Neuronal stem cell (in vitro differentiated cells): ENCODE measurements at regions not wholly inside any gene's neighbourhood (a gene's known extent, or its start where the extent isn't known, plus 50 kb on each side); places are given as distances from the start of the nearest gene placed in this dataset.

Experiments
- DNase-seq: peaks from one replicate; pipeline ENCODE4 v3.0.0-alpha.2; 2013; ENCODE audit warnings: low spot score
- H2AFZ ChIP-seq: one replicate; pipeline ENCODE4 v1.6.1; 2013; ENCODE audit warnings: mild to moderate bottlenecking, low read length, inconsistent platforms
- H2AK5ac ChIP-seq: 2 replicates; pipeline ENCODE4 v1.6.1; 2013; ENCODE audit warnings: low read depth, mild to moderate bottlenecking, inconsistent platforms, low read length, moderate library complexity, mixed read lengths
- H2BK120ac ChIP-seq: 2 replicates; pipeline ENCODE4 v1.6.1; 2013; ENCODE audit warnings: low read depth, mild to moderate bottlenecking, inconsistent platforms, low read length, moderate library complexity, mixed read lengths
- H2BK12ac ChIP-seq: one replicate; pipeline ENCODE4 v1.6.1; 2013; ENCODE audit warnings: low read length, inconsistent platforms
- H2BK15ac ChIP-seq: 2 replicates; pipeline ENCODE4 v1.6.1; 2013; ENCODE audit warnings: mild to moderate bottlenecking, low read length, inconsistent platforms, mixed read lengths
- H2BK5ac ChIP-seq: one replicate; pipeline ENCODE4 v1.6.1; 2013; ENCODE audit warnings: inconsistent platforms, mild to moderate bottlenecking, low read length, moderate library complexity
- H3K14ac ChIP-seq: one replicate; pipeline ENCODE4 v1.6.1; 2013; ENCODE audit warnings: low read length, inconsistent platforms
- H3K18ac ChIP-seq: 2 replicates; pipeline ENCODE4 v1.6.1; 2013; ENCODE audit warnings: low read length, inconsistent platforms
- H3K23ac ChIP-seq: 2 replicates; pipeline ENCODE4 v1.6.1; 2013; ENCODE audit warnings: low read depth, mild to moderate bottlenecking, mixed read lengths, low read length, inconsistent platforms; ENCODE audit not compliant: poor library complexity
- H3K27ac ChIP-seq: replicated peaks from 3 replicates; pipeline ENCODE4 v1.5.1; 2013; ENCODE audit warnings: low read length, inconsistent platforms
- H3K27me3 ChIP-seq, 3 experiments: 2 replicates each; pipeline ENCODE4 v1.6.1; 2013; ENCODE audit warnings: low read length in 3 of 3, mild to moderate bottlenecking in 2 of 3, inconsistent platforms in 1 of 3, low read depth in 1 of 3, mixed read lengths in 1 of 3, moderate library complexity in 1 of 3; ENCODE audit not compliant: control insufficient read depth in 3 of 3, insufficient read depth in 3 of 3
- H3K36me3 ChIP-seq, 2 donors: replicated peaks in 1 of 2; 2 replicates each; pipeline ENCODE4 v1.6.1; 2013; ENCODE audit warnings: low read length in 2 of 2; ENCODE audit not compliant: control insufficient read depth in 2 of 2, insufficient read depth in 2 of 2
- H3K4ac ChIP-seq: 2 replicates; pipeline ENCODE4 v1.6.1; 2013; ENCODE audit warnings: inconsistent platforms, mild to moderate bottlenecking, low read length, moderate library complexity
- H3K4me1 ChIP-seq, 2 donors: 1 replicate in 1 of 2; 2 replicates in 1 of 2; pipeline ENCODE4 v1.6.1; 2013; ENCODE audit warnings: low read length in 2 of 2, low read depth in 1 of 2; ENCODE audit not compliant: control insufficient read depth in 2 of 2, insufficient read depth in 1 of 2
- H3K4me2 ChIP-seq: one replicate; pipeline ENCODE4 v1.6.1; 2013; ENCODE audit warnings: mild to moderate bottlenecking, low read length, inconsistent platforms; ENCODE audit not compliant: insufficient read depth, poor library complexity, severe bottlenecking
- H3K4me3 ChIP-seq, 2 donors: 2 replicates each; pipeline ENCODE4 v1.5.1; 2013; ENCODE audit warnings: low read length in 2 of 2, mild to moderate bottlenecking in 2 of 2, inconsistent platforms in 1 of 2, moderate library complexity in 1 of 2
- H3K79me1 ChIP-seq: one replicate; pipeline ENCODE4 v1.6.1; 2013; ENCODE audit warnings: low read depth, mild to moderate bottlenecking, inconsistent platforms, low read length, moderate library complexity
- H3K9ac ChIP-seq: one replicate; pipeline ENCODE4 v1.6.1; 2013; ENCODE audit warnings: mild to moderate bottlenecking, low read depth, low read length, inconsistent platforms; ENCODE audit not compliant: poor library complexity
- H3K9me3 ChIP-seq, 2 donors: replicated peaks in 1 of 2; 2 replicates each; pipeline versions ENCODE3 to v1.6.1; 2013; ENCODE audit warnings: low read length in 2 of 2, mild to moderate bottlenecking in 2 of 2, inconsistent platforms in 1 of 2, low read depth in 1 of 2, mixed read lengths in 1 of 2, moderate library complexity in 1 of 2; ENCODE audit not compliant: control insufficient read depth in 2 of 2, insufficient read depth in 1 of 2
- H4K8ac ChIP-seq: one replicate; pipeline ENCODE4 v1.6.1; 2013; ENCODE audit warnings: low read depth, mild to moderate bottlenecking, inconsistent platforms, low read length, moderate library complexity
- H4K91ac ChIP-seq: one replicate; pipeline ENCODE4 v1.6.1; 2013; ENCODE audit warnings: low read length, low read depth, mild to moderate bottlenecking, inconsistent platforms; ENCODE audit not compliant: poor library complexity
- WGBS, 2 donors: extraction: QIAGEN DNeasy Blood & Tissue Kit; methylation state at CpG; one replicate each; pipeline ENCODE4 v1.1.7; 2013; ENCODE audit warnings: missing lambda C conversion rate in 2 of 2, mixed read lengths in 1 of 2; ENCODE audit not compliant: insufficient read length in 2 of 2, insufficient replicate concordance in 1 of 2; ENCODE audit errors: extremely low coverage in 2 of 2; 5-methylcytosine and 5-hydroxymethylcytosine counted together

DNA sequence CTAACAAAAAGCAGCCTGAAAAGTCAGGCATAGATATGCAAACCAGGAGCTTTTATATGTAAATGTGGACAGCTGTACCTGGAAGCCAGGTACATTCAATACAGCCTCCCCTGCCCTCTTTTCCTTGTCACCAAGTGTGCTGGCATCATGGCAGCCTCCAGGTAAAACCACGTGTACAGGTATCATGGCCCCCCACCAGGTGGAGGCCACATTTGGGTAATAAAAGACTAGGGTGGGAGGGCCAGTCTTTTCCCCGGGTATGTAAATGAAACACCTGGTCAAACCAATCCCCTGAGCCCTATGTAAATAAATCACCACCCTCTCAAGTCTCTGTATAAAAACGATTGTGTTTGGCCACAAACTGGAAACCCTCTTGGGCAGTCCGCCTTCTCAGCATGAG, 226.4 kb upstream of the GOT2 start:
- Histone ChIP-seq H2BK15ac (no peak overlapping the region), H3K4me2 (no peak overlapping the region), H4K8ac (no peak overlapping the region), H3K9me3 (no peaks in the 10 kb centered on the region), H3K23ac (no peak overlapping the region), H2AFZ (no peak overlapping the region), H3K9ac (no peak overlapping the region), H2BK120ac (no peak overlapping the region), H3K14ac (no peak overlapping the region), H3K27me3 (no peaks in the 10 kb centered on the region), H3K36me3 (no peaks in the 10 kb centered on the region), H3K79me1 (no peaks in the 10 kb centered on the region), H2BK12ac (no peak overlapping the region), H3K4ac (no peak overlapping the region), H3K27ac (no peak overlapping the region), H4K91ac (no peak overlapping the region), H3K18ac (no peak overlapping the region), H3K4me1 (no peaks in the 10 kb centered on the region), H2BK5ac (no peak overlapping the region), H3K4me3 (no peak overlapping the region), H2AK5ac (no peak overlapping the region)
- no peak for DNase-seq
- no CpG with 5 or more reads among the region's 4 CpGs for WGBS, 2 donors

DNA sequence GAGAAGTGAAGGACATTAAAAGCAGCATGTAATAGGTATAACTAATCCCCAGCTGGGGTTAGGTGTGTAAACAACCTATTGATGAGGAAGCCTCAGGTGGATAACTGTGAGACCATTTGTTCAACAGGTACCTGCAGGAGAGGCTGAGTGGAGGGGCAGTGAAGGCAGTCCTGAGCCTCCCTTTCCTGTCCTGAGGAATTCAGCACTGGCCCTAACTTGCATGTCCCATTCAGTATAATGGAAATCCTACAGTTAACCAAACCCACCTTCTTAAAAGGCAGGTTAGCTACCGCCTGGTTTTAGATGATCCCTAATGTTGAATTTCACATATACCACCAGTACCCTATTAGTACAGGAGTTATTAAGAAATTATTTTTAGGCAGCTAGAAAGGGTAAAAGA, 225.9 kb upstream of the GOT2 start:
- H3K79me1 ChIP-seq, result no peaks in the 10 kb centered on the region
- no peak overlapping the region for H4K91ac ChIP-seq
- H3K27me3 ChIP-seq, result no peaks in the 10 kb centered on the region
- no peak overlapping the region for H3K23ac ChIP-seq
- H3K4me2 ChIP-seq, result no peak overlapping the region
- H2BK5ac ChIP-seq, result no peak overlapping the region
- H3K4me3 ChIP-seq, result no peak overlapping the region
- no peak overlapping the region for H2AK5ac ChIP-seq
- no peak overlapping the region for H2BK15ac ChIP-seq
- H3K4ac ChIP-seq, result no peak overlapping the region
- no peaks in the 10 kb centered on the region for H3K36me3 ChIP-seq
- H3K14ac ChIP-seq, result no peak overlapping the region
- no peak overlapping the region for H4K8ac ChIP-seq
- no peak overlapping the region for H3K18ac ChIP-seq
- H2BK12ac ChIP-seq, result no peak overlapping the region
- no peaks in the 10 kb centered on the region for H3K4me1 ChIP-seq
- H2AFZ ChIP-seq, result no peak overlapping the region
- no CpG with 5 or more reads among the region's 1 CpG for WGBS, 2 donors
- no peak overlapping the region for H3K27ac ChIP-seq
- H3K9me3 ChIP-seq, result no peaks in the 10 kb centered on the region
- no peak for DNase-seq
- H3K9ac ChIP-seq, result no peak overlapping the region
- H2BK120ac ChIP-seq, result no peak overlapping the region

- H2BK12ac ChIP-seq, result no peak overlapping the region
- H3K36me3 ChIP-seq, result no peaks in the 10 kb centered on the region
- H2AFZ ChIP-seq, result no peak overlapping the region
- H3K4me2 ChIP-seq, result no peak overlapping the region
- no peaks in the 10 kb centered on the region for H3K9me3 ChIP-seq
- no peak overlapping the region for H3K18ac ChIP-seq
- H3K4me1 ChIP-seq, result no peaks in the 10 kb centered on the region
- no peak for DNase-seq
- no peak overlapping the region for H3K14ac ChIP-seq
- no peak overlapping the region for H2BK5ac ChIP-seq
- H4K8ac ChIP-seq, result no peak overlapping the region
- no peak overlapping the region for H3K9ac ChIP-seq
- no peak overlapping the region for H3K4ac ChIP-seq
- H4K91ac ChIP-seq, result no peak overlapping the region
- H2BK15ac ChIP-seq, result no peak overlapping the region
- no peak overlapping the region for H3K23ac ChIP-seq
- no peak overlapping the region for H2BK120ac ChIP-seq
- no peaks in the 10 kb centered on the region for H3K79me1 ChIP-seq
- no peaks in the 10 kb centered on the region for H3K27me3 ChIP-seq
- H3K4me3 ChIP-seq, result no peak overlapping the region
- H3K27ac ChIP-seq, result no peak overlapping the region
- no peak overlapping the region for H2AK5ac ChIP-seq
These were observed 224.6 kb upstream of the GOT2 start for GRCh38 chr16:58958749-58959148.

DNA sequence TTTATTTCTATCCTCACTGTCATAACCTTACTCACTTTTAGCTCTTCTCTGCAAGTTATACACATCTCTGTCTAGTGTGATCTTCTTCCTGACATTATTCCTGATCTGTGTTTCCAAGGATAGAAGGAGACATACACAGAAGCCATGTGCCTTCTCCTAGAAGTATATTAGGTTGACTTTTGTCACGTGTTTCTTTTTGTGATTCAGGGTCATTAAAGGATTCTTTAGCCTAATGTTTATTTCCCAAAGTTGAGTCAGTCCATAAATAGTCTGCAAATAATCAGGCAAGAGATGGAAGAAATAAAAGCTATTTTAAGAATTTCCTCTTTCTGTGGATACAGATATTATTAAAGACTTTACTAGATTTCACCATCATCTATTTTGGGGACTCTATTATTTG, 214.1 kb upstream of the GOT2 start:
- Histone ChIP-seq H3K9me3 (no peaks in the 10 kb centered on the region), H2BK5ac (no peak overlapping the region), H3K27ac (no peak overlapping the region), H3K9ac (no peak overlapping the region), H2BK15ac (no peak overlapping the region), H3K23ac (no peak overlapping the region), H3K27me3 (no peaks in the 10 kb centered on the region), H2AFZ (no peak overlapping the region), H4K8ac (no peak overlapping the region), H2AK5ac (no peak overlapping the region), H3K36me3 (no peaks in the 10 kb centered on the region), H3K4me1 (peaks cover 0 to 4% of the 10 kb centered on the region in 2 donors), H3K4ac (no peak overlapping the region), H3K4me2 (no peak overlapping the region), H3K14ac (no peak overlapping the region), H3K18ac (no peak overlapping the region), H3K79me1 (no peaks in the 10 kb centered on the region), H4K91ac (no peak overlapping the region), H3K4me3 (no peak overlapping the region), H2BK120ac (no peak overlapping the region), H2BK12ac (no peak overlapping the region)
- DNase-seq, result no peak
- no CpG with 5 or more reads among the region's 1 CpG for WGBS, 2 donors
